Skeletal muscle tissue (tissue), 3 donors: ENCODE measurements at regions not wholly inside any gene's neighbourhood (a gene's known extent, or its start where the extent isn't known, plus 50 kb on each side); places are given as distances from the start of the nearest gene placed in this dataset.
A peak's percentile ranks its signal among the peaks of the same experiment; 100 is the strongest.

Experiments used
- H3K27ac ChIP-seq: one replicate; pipeline ENCODE4 v1.7.0; 2013; ENCODE audit warnings: mild to moderate bottlenecking, low read depth, low read length, inconsistent platforms
- H3K27me3 ChIP-seq, 3 donors: one replicate each; pipeline ENCODE4 v1.7.0; 2013; ENCODE audit warnings: low read length in 3 of 3; ENCODE audit not compliant: control insufficient read depth in 3 of 3, insufficient read depth in 3 of 3
- H3K36me3 ChIP-seq, 3 donors: one replicate each; pipeline ENCODE4 v1.7.0; 2013; ENCODE audit warnings: low read length in 3 of 3; ENCODE audit not compliant: control insufficient read depth in 3 of 3, insufficient read depth in 3 of 3
- H3K4me1 ChIP-seq, 3 donors: one replicate each; pipeline ENCODE4 v1.7.0; 2013; ENCODE audit warnings: low read length in 3 of 3, mild to moderate bottlenecking in 3 of 3; ENCODE audit not compliant: control insufficient read depth in 3 of 3, insufficient read depth in 3 of 3
- H3K4me3 ChIP-seq, 3 donors: one replicate each; pipeline ENCODE4 v1.7.0; 2013; ENCODE audit warnings: low read length in 3 of 3
- H3K9ac ChIP-seq, 3 donors: one replicate each; pipeline ENCODE4 v1.7.0; 2013; ENCODE audit warnings: low read length in 3 of 3, mild to moderate bottlenecking in 3 of 3, moderate library complexity in 2 of 3, low read depth in 1 of 3
- H3K9me3 ChIP-seq, 3 donors: one replicate each; pipeline ENCODE4 v1.7.0; 2013; ENCODE audit warnings: low read length in 3 of 3; ENCODE audit not compliant: control insufficient read depth in 3 of 3
- donor health status: Osteomylitis.

DNA sequence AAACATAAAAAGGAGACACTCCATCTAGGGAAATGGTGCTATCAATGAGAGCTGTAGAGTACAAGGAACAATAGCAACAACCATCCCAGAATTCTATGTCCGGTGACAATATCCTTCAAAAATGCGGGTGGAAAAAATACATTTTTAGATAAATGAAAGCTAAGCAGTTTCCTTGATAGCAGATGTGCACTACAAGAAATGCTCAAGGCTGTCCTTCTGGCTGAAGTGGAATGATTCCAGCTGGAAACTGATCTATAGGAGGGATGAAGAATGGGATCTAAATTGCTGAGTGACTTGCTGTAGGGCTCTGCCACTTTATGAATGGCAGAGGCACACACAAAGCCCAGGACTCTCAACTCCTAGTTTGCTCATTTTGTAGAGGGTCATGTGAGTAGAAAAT lies 763.1 kb downstream of the C6orf118 start:
- no peak overlapping the region for H3K27ac ChIP-seq
- no peak overlapping the region for H3K4me3 ChIP-seq
- H3K9me3 ChIP-seq: no peaks in the 10 kb centered on the region
- no peaks in the 10 kb centered on the region for H3K27me3 ChIP-seq
- H3K9ac ChIP-seq: no peak overlapping the region
- H3K4me1 ChIP-seq: no peaks in the 10 kb centered on the region
- no peaks in the 10 kb centered on the region for H3K36me3 ChIP-seq

DNA sequence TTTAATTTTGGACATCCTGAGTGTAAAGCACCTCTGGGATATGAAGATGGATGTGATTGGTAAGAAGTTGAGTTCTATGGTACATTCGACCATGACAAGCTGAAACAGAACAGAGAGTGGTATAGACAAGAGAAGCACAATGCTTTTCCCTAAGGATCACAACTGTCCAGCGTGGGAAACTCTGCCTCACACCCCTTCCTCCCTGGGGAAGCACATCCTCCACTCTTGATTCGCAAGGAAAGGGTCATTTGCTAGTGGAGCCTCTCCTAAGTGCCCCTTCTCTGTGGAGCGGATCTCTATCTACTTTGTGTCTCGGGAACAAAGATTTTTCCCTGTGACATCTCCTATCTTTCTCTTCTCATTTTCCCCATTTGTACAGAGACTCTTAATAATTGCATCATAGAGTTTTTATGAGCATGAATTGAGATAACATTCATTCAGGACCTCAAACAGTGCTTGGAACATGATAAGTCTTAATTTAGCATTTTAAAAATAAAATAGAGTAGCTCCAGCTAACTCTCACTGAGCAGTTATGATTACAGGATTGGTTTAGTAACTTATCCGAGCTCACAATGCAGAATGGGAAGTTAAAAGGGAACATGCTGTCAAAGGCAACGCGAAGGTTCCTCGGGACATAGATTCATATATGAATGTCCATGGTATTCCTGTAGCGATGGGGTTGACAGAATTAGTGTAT lies 775.2 kb downstream of the C6orf118 start:
- Histone ChIP-seq H3K9ac (no peak overlapping the region), H3K27ac (no peak overlapping the region), H3K27me3 (no peaks in the 10 kb centered on the region), H3K4me1 (no peaks in the 10 kb centered on the region), H3K9me3 (no peaks in the 10 kb centered on the region), H3K36me3 (no peaks in the 10 kb centered on the region), H3K4me3 (no peak overlapping the region)

DNA sequence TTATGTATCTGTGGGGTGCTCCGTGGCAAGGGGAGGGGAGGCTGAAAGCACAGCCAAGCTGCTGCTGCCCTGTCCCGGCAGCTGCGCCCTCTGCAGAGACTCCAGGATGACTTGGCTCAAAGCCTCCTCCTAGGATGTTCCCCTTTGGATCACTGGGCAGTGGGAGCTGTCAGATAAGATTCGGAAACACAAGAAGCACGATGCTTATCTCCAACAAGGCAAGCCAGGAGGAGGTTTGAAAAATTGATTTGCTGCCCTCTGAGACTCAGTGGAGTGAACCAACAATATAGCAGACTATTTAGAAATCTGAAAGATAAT lies 776.4 kb downstream of the C6orf118 start:
- no peak overlapping the region for H3K9ac ChIP-seq
- no peaks in the 10 kb centered on the region for H3K4me1 ChIP-seq
- H3K9me3 ChIP-seq: no peaks in the 10 kb centered on the region
- H3K36me3 ChIP-seq: no peaks in the 10 kb centered on the region
- H3K27ac ChIP-seq: no peak overlapping the region
- no peak overlapping the region for H3K4me3 ChIP-seq
- H3K27me3 ChIP-seq: no peaks in the 10 kb centered on the region

DNA sequence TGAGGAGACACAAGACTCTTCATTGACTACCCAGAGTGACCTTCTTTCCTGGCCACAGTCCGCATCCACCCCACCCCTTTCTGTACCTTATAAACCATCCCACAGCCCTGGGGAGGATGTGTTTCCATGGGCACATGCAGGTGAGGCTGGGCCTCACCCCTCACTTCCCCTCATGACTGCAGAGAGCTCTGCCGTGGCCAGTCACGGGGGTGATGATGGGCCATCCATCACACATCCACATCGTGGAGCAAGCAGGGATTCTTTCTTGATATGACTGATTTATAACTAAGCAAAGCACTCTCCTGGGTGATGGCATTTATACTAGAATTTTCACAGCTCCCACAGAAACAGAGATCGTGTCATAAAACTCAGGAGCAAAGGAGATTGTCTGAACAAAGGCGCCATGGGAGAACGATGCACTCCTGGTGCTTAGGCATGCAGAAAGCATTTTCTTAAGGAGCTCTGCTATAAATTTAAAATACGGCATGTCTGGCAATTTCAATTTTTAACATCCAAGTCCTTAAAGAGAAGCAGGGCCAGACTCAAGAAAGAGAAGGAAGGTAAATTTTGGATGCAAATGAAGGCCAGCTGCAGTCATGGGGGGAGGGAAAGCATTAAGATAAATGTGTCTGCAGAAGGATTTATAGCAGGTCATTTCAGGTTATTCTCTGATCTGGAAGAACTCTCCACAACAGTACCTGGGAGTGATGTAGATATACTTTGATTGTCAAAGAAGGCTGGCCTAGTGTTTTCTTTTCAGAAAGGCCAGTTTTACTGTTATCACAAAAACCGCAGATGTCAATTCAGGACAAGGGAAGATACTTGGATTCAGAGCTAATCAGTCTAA lies 777.0 kb downstream of the C6orf118 start:
- no peaks in the 10 kb centered on the region for H3K4me1 ChIP-seq
- no peaks in the 10 kb centered on the region for H3K9me3 ChIP-seq
- H3K9ac ChIP-seq: no peak overlapping the region
- H3K27ac ChIP-seq: no peak overlapping the region
- H3K27me3 ChIP-seq: no peaks in the 10 kb centered on the region
- no peaks in the 10 kb centered on the region for H3K36me3 ChIP-seq
- no peak overlapping the region for H3K4me3 ChIP-seq

DNA sequence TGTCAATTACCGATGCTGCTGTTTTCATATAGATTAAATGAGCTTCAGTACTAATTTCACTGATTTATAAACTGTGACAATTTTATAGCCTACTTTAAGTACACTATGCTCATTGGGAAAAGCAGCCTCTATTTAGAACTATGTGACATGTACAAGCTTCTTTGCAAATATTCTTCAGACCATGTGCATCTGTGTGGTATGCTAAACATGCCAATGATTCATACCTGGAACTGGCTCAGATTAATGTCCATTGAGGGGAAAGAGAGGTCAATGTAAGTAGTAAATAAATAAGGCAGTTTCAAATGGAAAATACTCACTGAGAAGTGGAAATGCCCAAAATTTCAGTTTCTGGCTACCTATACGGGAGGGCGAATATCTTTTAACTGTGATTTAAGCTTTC lies 777.7 kb downstream of the C6orf118 start:
- no peak overlapping the region for H3K27ac ChIP-seq
- H3K9me3 ChIP-seq: no peaks in the 10 kb centered on the region
- no peak overlapping the region for H3K4me3 ChIP-seq
- no peak overlapping the region for H3K9ac ChIP-seq
- H3K4me1 ChIP-seq: no peaks in the 10 kb centered on the region
- no peaks in the 10 kb centered on the region for H3K36me3 ChIP-seq
- H3K27me3 ChIP-seq: no peaks in the 10 kb centered on the region

DNA sequence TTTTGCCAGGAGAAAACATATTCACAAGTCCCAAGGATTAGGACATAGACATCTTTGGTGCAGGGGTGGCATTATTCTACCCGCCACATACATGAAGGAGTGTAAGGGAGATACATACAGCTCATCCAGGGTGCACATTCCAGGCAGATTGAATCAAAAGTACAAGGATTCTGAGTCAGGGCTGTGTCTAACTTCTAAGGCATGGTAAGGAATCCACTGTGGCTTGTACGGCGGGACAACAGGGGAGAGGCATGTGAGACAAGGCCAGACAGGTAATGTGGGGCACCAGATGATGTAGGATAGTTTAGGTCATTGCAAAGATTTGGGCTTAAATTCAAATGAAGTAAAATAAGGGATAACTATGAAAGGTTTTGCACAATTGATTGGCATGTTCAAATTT lies 780.9 kb downstream of the C6orf118 start:
- Histone ChIP-seq H3K9ac (no peak overlapping the region), H3K4me1 (no peaks in the 10 kb centered on the region), H3K27me3 (no peaks in the 10 kb centered on the region), H3K9me3 (peaks cover 0 to 6% (median 4%) of the 10 kb centered on the region in 3 donors), H3K36me3 (no peaks in the 10 kb centered on the region), H3K4me3 (no peak overlapping the region), H3K27ac (no peak overlapping the region)

DNA sequence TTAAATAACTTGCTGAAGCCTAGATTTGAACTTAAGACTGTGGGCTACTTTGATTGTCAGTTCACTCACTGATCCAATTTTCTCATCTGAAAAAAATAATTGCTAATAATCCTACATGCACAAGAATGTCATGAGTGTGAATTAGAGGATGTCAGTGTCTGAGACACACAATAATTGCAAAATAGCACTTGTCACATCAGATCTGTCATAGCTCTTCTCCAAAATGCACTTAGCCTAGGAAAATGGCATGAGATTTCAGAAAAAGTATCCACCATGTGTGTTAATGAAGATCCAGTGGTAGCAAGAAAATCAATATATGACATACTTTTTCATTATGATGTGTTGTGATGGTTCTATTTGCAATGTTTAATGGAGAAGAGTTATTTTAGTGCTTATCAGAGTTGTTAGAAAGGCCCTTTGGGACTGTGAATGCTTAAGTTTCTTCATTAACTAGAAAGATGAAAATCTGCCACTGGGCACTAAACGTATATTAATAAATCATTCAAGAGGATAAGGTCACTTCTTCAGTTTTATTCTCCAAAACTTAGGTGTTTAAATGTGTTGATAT lies 786.2 kb downstream of the C6orf118 start:
- Histone ChIP-seq H3K9me3 (peaks cover 0 to 6% (median 4%) of the 10 kb centered on the region in 3 donors), H3K4me3 (no peak overlapping the region), H3K27me3 (no peaks in the 10 kb centered on the region), H3K36me3 (no peaks in the 10 kb centered on the region), H3K9ac (no peak overlapping the region), H3K27ac (no peak overlapping the region), H3K4me1 (no peaks in the 10 kb centered on the region)

DNA sequence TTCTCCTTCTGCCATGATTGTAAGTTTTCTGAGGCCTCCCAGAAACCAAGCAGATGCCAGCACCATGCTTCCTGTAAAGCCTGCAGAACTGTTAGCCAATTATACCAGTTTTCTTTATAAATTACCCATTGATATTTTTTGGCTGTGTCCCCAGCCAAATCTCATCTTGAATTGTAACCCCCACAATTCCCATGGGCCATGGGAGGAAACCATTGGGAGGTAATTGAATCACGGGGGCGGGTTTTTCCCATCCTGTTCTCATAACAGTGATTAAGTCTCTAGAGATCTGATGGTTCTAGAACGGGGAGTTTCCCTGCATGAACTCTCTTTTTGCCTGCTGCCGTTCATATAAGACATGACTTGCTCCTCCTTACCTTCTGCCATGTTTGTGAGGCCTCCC lies 788.5 kb downstream of the C6orf118 start:
- Histone ChIP-seq H3K27me3 (no peaks in the 10 kb centered on the region), H3K27ac (no peak overlapping the region), H3K36me3 (no peaks in the 10 kb centered on the region), H3K4me3 (no peak overlapping the region), H3K9me3 (peaks cover 0 to 2% (median 1%) of the 10 kb centered on the region in 3 donors), H3K4me1 (no peaks in the 10 kb centered on the region), H3K9ac (no peak overlapping the region)

DNA sequence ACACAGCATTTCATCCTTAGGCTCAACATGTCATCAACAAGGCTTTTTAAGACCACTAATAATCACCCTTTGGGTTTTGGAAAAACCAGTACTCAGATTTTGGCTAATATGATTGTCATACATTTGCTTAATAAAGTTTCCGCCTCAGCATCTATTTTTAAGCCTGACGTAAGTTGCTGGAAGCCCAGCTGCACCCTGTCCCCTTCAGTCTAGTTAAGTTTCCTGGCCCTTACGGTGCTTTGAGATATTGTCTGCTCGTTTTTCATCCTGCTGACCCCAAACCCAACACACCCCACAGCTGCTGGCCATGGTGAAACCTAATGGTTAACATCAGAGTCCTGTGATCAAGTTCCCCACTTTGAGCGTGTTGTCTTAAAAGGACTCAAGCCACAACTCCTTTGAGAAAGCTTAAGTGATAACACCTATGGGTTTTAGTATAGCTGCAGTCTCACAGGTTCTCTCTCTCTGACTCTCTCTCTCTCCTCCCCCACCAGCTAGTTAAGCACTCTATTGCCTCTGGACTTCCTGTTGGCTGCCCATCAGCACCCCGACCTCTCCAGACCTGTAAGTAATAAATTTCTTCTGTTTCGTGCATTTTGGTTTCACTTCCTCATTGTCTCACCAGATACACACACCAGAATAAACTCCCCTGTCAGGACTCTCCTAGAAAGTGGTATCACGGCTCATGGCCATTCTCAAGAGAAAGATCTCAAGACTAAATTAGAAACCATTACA lies 802.0 kb downstream of the C6orf118 start:
- H3K9me3 ChIP-seq: no peaks in the 10 kb centered on the region
- H3K4me3 ChIP-seq: peak overlapping the region; percentile 44 to 63 (median 56)
- no peaks in the 10 kb centered on the region for H3K27me3 ChIP-seq
- H3K4me1 ChIP-seq: no peaks in the 10 kb centered on the region
- peak overlapping the region; percentile 54 for H3K27ac ChIP-seq
- H3K9ac ChIP-seq: peak overlapping the region in 2 of 3 donors; percentile 24 to 51
- H3K36me3 ChIP-seq: no peaks in the 10 kb centered on the region

DNA sequence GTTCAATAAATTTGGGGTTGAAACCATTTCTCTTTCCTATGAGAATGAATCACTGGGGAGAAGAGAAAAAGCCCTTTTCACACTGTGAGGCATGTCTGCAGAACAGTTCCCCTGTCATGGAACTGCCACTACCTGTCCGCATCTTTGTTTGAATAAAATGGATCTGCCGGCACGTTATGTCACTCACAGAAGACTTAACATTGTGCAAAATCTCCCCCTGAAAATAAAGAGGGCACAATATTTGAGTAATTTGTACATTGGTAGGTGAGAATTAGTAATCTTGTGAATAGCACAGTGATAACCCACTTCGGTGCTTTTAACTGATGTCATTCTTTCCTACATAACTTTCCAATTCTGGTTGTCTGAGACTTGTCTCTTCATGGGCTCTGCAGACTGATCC lies 804.0 kb downstream of the C6orf118 start:
- H3K9me3 ChIP-seq: no peaks in the 10 kb centered on the region
- H3K9ac ChIP-seq: no peak overlapping the region
- no peaks in the 10 kb centered on the region for H3K36me3 ChIP-seq
- no peaks in the 10 kb centered on the region for H3K4me1 ChIP-seq
- no peak overlapping the region for H3K4me3 ChIP-seq
- H3K27ac ChIP-seq: no peak overlapping the region
- H3K27me3 ChIP-seq: no peaks in the 10 kb centered on the region
